ENCODE measurements at regions not wholly inside any gene's neighbourhood (a gene's known extent, or its start where the extent isn't known, plus 50 kb on each side); places are given as distances from the start of the nearest gene placed in this dataset.

GRCh38 chr20:7691647-7692269 is 248.5 kb downstream of the HAO1 start:
- no peak overlapping the region for H3K4me3 ChIP-seq (ENCODE audit: insufficient read depth in 1 of 2, low read depth in 1 of 2, low read length in 2 of 2)
- H2BK15ac ChIP-seq (ENCODE audit: low read depth, poor library complexity, severe bottlenecking) = no peak overlapping the region
- no peak for DNase-seq
- H3K9ac ChIP-seq (ENCODE audit: low read length) = no peak overlapping the region
- H3K23ac ChIP-seq (ENCODE audit: low read length in 2 of 2) = no peak overlapping the region
- H3K4me2 ChIP-seq (ENCODE audit: low read length, poor library complexity, severe bottlenecking) = no peak overlapping the region
- H2BK12ac ChIP-seq (ENCODE audit: low read length in 2 of 2) = no peak overlapping the region
- H3K36me3 ChIP-seq (ENCODE audit: control insufficient read depth in 1 of 2, insufficient read depth in 2 of 2, low read depth in 1 of 2, low read length in 2 of 2) = no peaks in the 10 kb centered on the region
- no peak overlapping the region for H3K27ac ChIP-seq (ENCODE audit: low read length, poor library complexity, severe bottlenecking)
- peaks cover under 1% of the 10 kb centered on the region for H3K4me1 ChIP-seq (ENCODE audit: control insufficient read depth, insufficient read depth, low read depth, low read length)
- H3K14ac ChIP-seq (ENCODE audit: low read length in 2 of 2) = no peak overlapping the region
- no peak overlapping the region for H3K18ac ChIP-seq (ENCODE audit: low read depth in 1 of 2, low read length in 2 of 2)
- WGBS = 65% methylated on average over 4 of the region's 4 CpGs
- no peaks in the 10 kb centered on the region for H3K27me3 ChIP-seq (ENCODE audit: control insufficient read depth in 1 of 2, insufficient read depth in 1 of 2, low read length in 2 of 2)
- no peak overlapping the region for H4K8ac ChIP-seq (ENCODE audit: low read length)
- H2BK5ac ChIP-seq (ENCODE audit: low read depth, low read length, poor library complexity, severe bottlenecking) = no peak overlapping the region
- H2AFZ ChIP-seq (ENCODE audit: low read depth, low read length) = no peak overlapping the region
- no peak overlapping the region for H2BK120ac ChIP-seq (ENCODE audit: low read depth, low read length)
- no peak overlapping the region for H4K91ac ChIP-seq (ENCODE audit: low read length)
- H3K79me1 ChIP-seq (replicated peaks; ENCODE audit: low read length, poor library complexity, severe bottlenecking) = no peaks in the 10 kb centered on the region
- no peak overlapping the region for H3K4ac ChIP-seq (ENCODE audit: low read depth in 1 of 2, low read length in 2 of 2)
- no peaks in the 10 kb centered on the region for H3K9me3 ChIP-seq (ENCODE audit: control insufficient read depth, low read length)
- no peak overlapping the region for H2AK5ac ChIP-seq (ENCODE audit: low read length, severe bottlenecking)

GRCh38 chr20:7692478-7692877 is 247.8 kb downstream of the HAO1 start:
- Histone ChIP-seq H2BK12ac (ENCODE audit: low read length in 2 of 2) (no peak overlapping the region), H3K14ac (ENCODE audit: low read length in 2 of 2) (no peak overlapping the region), H3K9me3 (ENCODE audit: control insufficient read depth, low read length) (no peaks in the 10 kb centered on the region), H3K27ac (ENCODE audit: low read length, poor library complexity, severe bottlenecking) (no peak overlapping the region), H2BK120ac (ENCODE audit: low read depth, low read length) (no peak overlapping the region), H2BK15ac (ENCODE audit: low read depth, poor library complexity, severe bottlenecking) (no peak overlapping the region), H4K91ac (ENCODE audit: low read length) (no peak overlapping the region), H3K4me3 (ENCODE audit: insufficient read depth in 1 of 2, low read depth in 1 of 2, low read length in 2 of 2) (no peak overlapping the region), H3K27me3 (ENCODE audit: control insufficient read depth in 1 of 2, insufficient read depth in 1 of 2, low read length in 2 of 2) (no peaks in the 10 kb centered on the region), H3K9ac (ENCODE audit: low read length) (no peak overlapping the region), H3K18ac (ENCODE audit: low read depth in 1 of 2, low read length in 2 of 2) (no peak overlapping the region), H3K23ac (ENCODE audit: low read length in 2 of 2) (no peak overlapping the region), H3K36me3 (ENCODE audit: control insufficient read depth in 1 of 2, insufficient read depth in 2 of 2, low read depth in 1 of 2, low read length in 2 of 2) (no peaks in the 10 kb centered on the region), H3K4me1 (ENCODE audit: control insufficient read depth, insufficient read depth, low read depth, low read length) (peaks cover 1% of the 10 kb centered on the region), H3K4ac (ENCODE audit: low read depth in 1 of 2, low read length in 2 of 2) (no peak overlapping the region), H2AFZ (ENCODE audit: low read depth, low read length) (no peak overlapping the region), H3K79me1 (replicated peaks; ENCODE audit: low read length, poor library complexity, severe bottlenecking) (no peaks in the 10 kb centered on the region), H3K4me2 (ENCODE audit: low read length, poor library complexity, severe bottlenecking) (no peak overlapping the region), H2AK5ac (ENCODE audit: low read length, severe bottlenecking) (no peak overlapping the region), H2BK5ac (ENCODE audit: low read depth, low read length, poor library complexity, severe bottlenecking) (no peak overlapping the region), H4K8ac (ENCODE audit: low read length) (no peak overlapping the region)
- WGBS = 71% methylated on average over 1 of the region's 1 CpG
- DNase-seq = no peak

- H2BK15ac ChIP-seq (ENCODE audit: low read depth, poor library complexity, severe bottlenecking) = no peak overlapping the region
Measured at GRCh38 chr20:7693761-7694160, 246.5 kb downstream of the HAO1 start.

GRCh38 chr20:7695051-7695495 is 245.2 kb downstream of the HAO1 start:
- H3K4me2 ChIP-seq (ENCODE audit: low read length, poor library complexity, severe bottlenecking) = no peak overlapping the region
- H3K9me3 ChIP-seq (ENCODE audit: control insufficient read depth, low read length) = no peaks in the 10 kb centered on the region
- WGBS = 68% methylated on average over 5 of the region's 5 CpGs
- no peaks in the 10 kb centered on the region for H3K36me3 ChIP-seq (ENCODE audit: control insufficient read depth in 1 of 2, insufficient read depth in 2 of 2, low read depth in 1 of 2, low read length in 2 of 2)
- no peak overlapping the region for H2AK5ac ChIP-seq (ENCODE audit: low read length, severe bottlenecking)
- no peak overlapping the region for H3K18ac ChIP-seq (ENCODE audit: low read depth in 1 of 2, low read length in 2 of 2)
- H3K9ac ChIP-seq (ENCODE audit: low read length) = peak overlapping the region; percentile 83
- H3K27me3 ChIP-seq (ENCODE audit: control insufficient read depth in 1 of 2, insufficient read depth in 1 of 2, low read length in 2 of 2) = no peaks in the 10 kb centered on the region
- no peak for DNase-seq
- no peak overlapping the region for H3K4me3 ChIP-seq (ENCODE audit: insufficient read depth in 1 of 2, low read depth in 1 of 2, low read length in 2 of 2)
- no peak overlapping the region for H2BK5ac ChIP-seq (ENCODE audit: low read depth, low read length, poor library complexity, severe bottlenecking)
- H2BK12ac ChIP-seq (ENCODE audit: low read length in 2 of 2) = no peak overlapping the region
- H3K4me1 ChIP-seq (ENCODE audit: control insufficient read depth, insufficient read depth, low read depth, low read length) = peaks cover 1% of the 10 kb centered on the region
- no peak overlapping the region for H3K14ac ChIP-seq (ENCODE audit: low read length in 2 of 2)
- no peak overlapping the region for H4K8ac ChIP-seq (ENCODE audit: low read length)
- H3K23ac ChIP-seq (ENCODE audit: low read length in 2 of 2) = no peak overlapping the region
- no peak overlapping the region for H3K4ac ChIP-seq (ENCODE audit: low read depth in 1 of 2, low read length in 2 of 2)
- no peaks in the 10 kb centered on the region for H3K79me1 ChIP-seq (replicated peaks; ENCODE audit: low read length, poor library complexity, severe bottlenecking)
- H2BK120ac ChIP-seq (ENCODE audit: low read depth, low read length) = no peak overlapping the region
- H3K27ac ChIP-seq (ENCODE audit: low read length, poor library complexity, severe bottlenecking) = no peak overlapping the region
- no peak overlapping the region for H2BK15ac ChIP-seq (ENCODE audit: low read depth, poor library complexity, severe bottlenecking)
- H2AFZ ChIP-seq (ENCODE audit: low read depth, low read length) = no peak overlapping the region
- no peak overlapping the region for H4K91ac ChIP-seq (ENCODE audit: low read length)

More at GRCh38 chr20:7693761-7694160, 246.5 kb downstream of the HAO1 start:
- no peak overlapping the region for H2BK5ac ChIP-seq (ENCODE audit: low read depth, low read length, poor library complexity, severe bottlenecking)
- no peak overlapping the region for H3K23ac ChIP-seq (ENCODE audit: low read length in 2 of 2)
- no peak overlapping the region for H2AFZ ChIP-seq (ENCODE audit: low read depth, low read length)
- peaks cover 1% of the 10 kb centered on the region for H3K4me1 ChIP-seq (ENCODE audit: control insufficient read depth, insufficient read depth, low read depth, low read length)
- no peaks in the 10 kb centered on the region for H3K36me3 ChIP-seq (ENCODE audit: control insufficient read depth in 1 of 2, insufficient read depth in 2 of 2, low read depth in 1 of 2, low read length in 2 of 2)
- H3K14ac ChIP-seq (ENCODE audit: low read length in 2 of 2) = no peak overlapping the region
- no peak overlapping the region for H2BK120ac ChIP-seq (ENCODE audit: low read depth, low read length)
- H3K27me3 ChIP-seq (ENCODE audit: control insufficient read depth in 1 of 2, insufficient read depth in 1 of 2, low read length in 2 of 2) = no peaks in the 10 kb centered on the region
- no peak overlapping the region for H3K27ac ChIP-seq (ENCODE audit: low read length, poor library complexity, severe bottlenecking)
- H3K9ac ChIP-seq (ENCODE audit: low read length) = peak overlapping the region; percentile 83
- no peak overlapping the region for H4K8ac ChIP-seq (ENCODE audit: low read length)
- H3K79me1 ChIP-seq (replicated peaks; ENCODE audit: low read length, poor library complexity, severe bottlenecking) = no peaks in the 10 kb centered on the region
- H2AK5ac ChIP-seq (ENCODE audit: low read length, severe bottlenecking) = no peak overlapping the region
- H4K91ac ChIP-seq (ENCODE audit: low read length) = no peak overlapping the region
- no peak overlapping the region for H3K4ac ChIP-seq (ENCODE audit: low read depth in 1 of 2, low read length in 2 of 2)
- no peak overlapping the region for H3K18ac ChIP-seq (ENCODE audit: low read depth in 1 of 2, low read length in 2 of 2)
- no peak for DNase-seq
- no peaks in the 10 kb centered on the region for H3K9me3 ChIP-seq (ENCODE audit: control insufficient read depth, low read length)
- no peak overlapping the region for H3K4me3 ChIP-seq (ENCODE audit: insufficient read depth in 1 of 2, low read depth in 1 of 2, low read length in 2 of 2)
- no peak overlapping the region for H3K4me2 ChIP-seq (ENCODE audit: low read length, poor library complexity, severe bottlenecking)
- no peak overlapping the region for H2BK12ac ChIP-seq (ENCODE audit: low read length in 2 of 2)
